IMR-90 (cell line): ENCODE measurements at regions not wholly inside any gene's neighbourhood (a gene's known extent, or its start where the extent isn't known, plus 50 kb on each side); places are given as distances from the start of the nearest gene placed in this dataset.

Source experiments
- ATAC-seq: fragments of 200-7000 bp; cut with Tn5 transposase; 2 replicates; pipeline ENCODE4 v1.9.1; 2020; ENCODE audit warnings: low read depth, mild to moderate bottlenecking, moderate library complexity
- BruUV-seq: library from RNA; stranded (reverse); fragments of 400-500 nt; replicated peaks from 2 replicates; lab custom pipeline; 2021; lab: Mats Ljungman, UMichigan
- CTCF ChIA-PET: fragments of 300-600 bp; formaldehyde crosslinking; extraction: SDS; loops from one replicate; lab custom pipeline; 2021; ENCODE audit warnings: antibody characterized with exemption; lab: Yijun Ruan, JAX
- POLR2A ChIA-PET: fragments of 300-600 bp; sonication (Branson Sonifier 250); formaldehyde crosslinking; loops from one replicate; lab custom pipeline; 2022; ENCODE audit warnings: antibody characterized with exemption; ENCODE audit not compliant: unreplicated experiment; lab: Charles Lee
- DNase-seq: peaks from one replicate; pipeline ENCODE4 v3.0.0; 2013
- H2AFZ ChIP-seq: replicated peaks from 2 replicates; pipeline ENCODE3; 2013; ENCODE audit warnings: low read length, mild to moderate bottlenecking; ENCODE audit not compliant: poor library complexity
- H2AK5ac ChIP-seq: 2 replicates; pipeline ENCODE4 v1.6.1; 2013; ENCODE audit warnings: low read depth, low read length, inconsistent platforms
- H2AK9ac ChIP-seq: replicated peaks from 2 replicates; pipeline ENCODE3; 2013; ENCODE audit warnings: mild to moderate bottlenecking, low read depth, low read length, moderate library complexity; ENCODE audit not compliant: poor library complexity
- H2BK120ac ChIP-seq: 2 replicates; pipeline ENCODE4 v1.6.1; 2013; ENCODE audit warnings: low read depth, low read length, inconsistent platforms
- H2BK15ac ChIP-seq: 3 replicates; pipeline ENCODE4 v1.6.1; 2013; ENCODE audit warnings: low read depth, low read length, inconsistent platforms
- H2BK20ac ChIP-seq: 2 replicates; pipeline ENCODE4 v1.6.1; 2013; ENCODE audit warnings: low read depth, mild to moderate bottlenecking, inconsistent platforms, low read length, moderate library complexity
- H2BK5ac ChIP-seq: 2 replicates; pipeline ENCODE4 v1.6.1; 2013; ENCODE audit warnings: mild to moderate bottlenecking, low read depth, low read length, inconsistent platforms; ENCODE audit not compliant: poor library complexity, severe bottlenecking
- H3K14ac ChIP-seq: replicated peaks from 2 replicates; pipeline ENCODE4 v1.6.1; 2013; ENCODE audit warnings: low read depth, low read length, inconsistent platforms
- H3K18ac ChIP-seq: 2 replicates; pipeline ENCODE4 v1.6.1; 2013; ENCODE audit warnings: low read depth, low read length, control low read depth
- H3K23ac ChIP-seq: 2 replicates; pipeline ENCODE4 v1.6.1; 2013; ENCODE audit warnings: low read depth, low read length, inconsistent platforms
- H3K27ac ChIP-seq: 2 replicates; pipeline ENCODE4 v1.5.1; 2013; ENCODE audit warnings: mild to moderate bottlenecking, control low read depth, low read length; ENCODE audit not compliant: insufficient read depth
- H3K27me3 ChIP-seq: 2 replicates; pipeline ENCODE4 v1.6.1; 2013; ENCODE audit warnings: low read length; ENCODE audit not compliant: control insufficient read depth, insufficient read depth
- H3K36me3 ChIP-seq: 2 replicates; pipeline ENCODE4 v1.6.1; 2013; ENCODE audit warnings: low read length, mixed read lengths; ENCODE audit not compliant: control insufficient read depth, insufficient read depth
- H3K4ac ChIP-seq: 2 replicates; pipeline ENCODE4 v1.6.1; 2013; ENCODE audit warnings: low read depth, low read length, inconsistent platforms
- H3K4me1 ChIP-seq: 2 replicates; pipeline ENCODE4 v1.6.1; 2013; ENCODE audit warnings: low read length, mixed read lengths; ENCODE audit not compliant: control insufficient read depth, insufficient read depth
- H3K4me2 ChIP-seq: 2 replicates; pipeline ENCODE4 v1.6.1; 2013; ENCODE audit warnings: low read depth, mild to moderate bottlenecking, control low read depth, low read length, moderate library complexity
- H3K4me3 ChIP-seq: 2 replicates; pipeline ENCODE4 v1.5.1; 2013; ENCODE audit warnings: low read depth, mild to moderate bottlenecking, control low read depth, low read length, moderate library complexity; ENCODE audit not compliant: insufficient read depth
- H3K56ac ChIP-seq: 2 replicates; pipeline ENCODE4 v1.6.1; 2013; ENCODE audit warnings: low read length, inconsistent platforms; ENCODE audit not compliant: insufficient read depth; ENCODE audit errors: extremely low read depth
- H3K79me1 ChIP-seq, 2 experiments: 2 replicates each; pipeline ENCODE4 v1.6.1; 2013; ENCODE audit warnings: low read length in 2 of 2, inconsistent platforms in 1 of 2, low read depth in 1 of 2
- H3K9ac ChIP-seq: 2 replicates; pipeline ENCODE4 v1.6.1; 2013; ENCODE audit warnings: low read depth, low read length, control low read depth
- H3K9me1 ChIP-seq: 2 replicates; pipeline ENCODE4 v1.6.1; 2013; ENCODE audit warnings: low read length, inconsistent platforms; ENCODE audit not compliant: insufficient read depth
- H3K9me3 ChIP-seq: 2 replicates; pipeline ENCODE4 v1.6.1; 2013; ENCODE audit warnings: low read length; ENCODE audit not compliant: control insufficient read depth, insufficient read depth
- H4K20me1 ChIP-seq: 2 replicates; pipeline ENCODE4 v1.6.1; 2013; ENCODE audit warnings: low read length, inconsistent platforms; ENCODE audit not compliant: insufficient read depth
- H4K5ac ChIP-seq: 2 replicates; pipeline ENCODE4 v1.6.1; 2013; ENCODE audit warnings: mild to moderate bottlenecking, low read depth, low read length, control low read depth
- H4K8ac ChIP-seq, 2 experiments: 2 replicates each; pipeline ENCODE4 v1.6.1; 2013; ENCODE audit warnings: low read depth in 2 of 2, low read length in 2 of 2, control low read depth in 1 of 2, inconsistent platforms in 1 of 2
- H4K91ac ChIP-seq: 2 replicates; pipeline ENCODE4 v1.6.1; 2013; ENCODE audit warnings: low read depth, low read length, inconsistent platforms; ENCODE audit not compliant: insufficient read depth
- MAFK ChIP-seq: IDR thresholded peaks from 2 replicates; pipeline ENCODE4 v1.6.1; 2012; ENCODE audit warnings: low read depth, low read length, improper control_type of control experiment
- NFE2L2 ChIP-seq: fragments of 150-350 bp; IDR thresholded peaks from 2 replicates; pipeline ENCODE4 v1.6.1; 2016; ENCODE audit warnings: low read depth, mild to moderate bottlenecking, low read length
- WGBS, 2 experiments: methylation state at CpG; one replicate each; pipeline versions ENCODE4 v1.1.5 to v1.1.7; 2013; ENCODE audit warnings: missing lambda C conversion rate in 2 of 2; ENCODE audit not compliant: insufficient read length in 1 of 2; ENCODE audit errors: extremely low coverage in 2 of 2; 5-methylcytosine and 5-hydroxymethylcytosine counted together
- dilution Hi-C: fragments of 300-500 bp; cut with HindIII; formaldehyde crosslinking; loops from one replicate; pipeline ENCODE4 v1.14.3; 2018; ENCODE audit warnings: low sequenced_read_pairs; ENCODE audit not compliant: unreplicated experiment
- in situ Hi-C: fragments of 300-500 bp; cut with MboI; formaldehyde crosslinking; loops from 3 replicates; pipeline ENCODE4 v1.14.3; 2019; ENCODE audit warnings: low sequenced_read_pairs, inconsistent platforms, mixed read lengths
- intact Hi-C: fragments of 100-400 bp; cut with micrococcal nuclease; formaldehyde crosslinking; loops from 2 replicates; pipeline ENCODE4 v1.10.0; 2022

DNA sequence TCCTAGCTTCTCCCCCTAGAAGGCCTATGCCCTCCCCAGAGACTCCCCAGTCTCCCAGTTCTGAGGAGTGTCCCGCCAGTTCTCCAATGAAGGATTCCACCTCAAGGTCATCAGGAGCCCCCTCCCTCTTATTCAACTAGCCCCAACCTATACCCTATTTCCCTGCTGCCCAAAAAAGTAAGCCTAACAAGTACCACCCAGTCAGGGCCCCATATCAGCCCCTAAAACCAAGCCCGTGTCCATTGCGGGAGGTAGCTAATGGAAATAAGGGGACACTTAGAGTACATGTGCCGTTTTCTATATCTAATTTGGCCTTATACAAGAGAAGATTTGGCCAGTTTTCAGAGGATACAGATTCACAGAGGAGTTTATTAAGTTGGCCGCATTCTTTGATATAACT is 416.2 kb downstream of the MATN1 start:
- Histone ChIP-seq H3K4ac (no peak overlapping the region), H3K56ac (no peak overlapping the region), H3K9me3 (no peaks in the 10 kb centered on the region), H2BK5ac (no peak overlapping the region), H3K23ac (no peak overlapping the region), H2BK15ac (no peak overlapping the region), H3K14ac (no peak overlapping the region), H4K91ac (no peak overlapping the region), H3K27ac (no peak overlapping the region), H3K4me1 (no peaks in the 10 kb centered on the region), H2AK9ac (no peak overlapping the region), H2AFZ (no peak overlapping the region), H2BK120ac (no peak overlapping the region), H3K9ac (no peak overlapping the region), H3K9me1 (no peaks in the 10 kb centered on the region), H4K8ac (no peak overlapping the region), H3K4me2 (no peak overlapping the region), H4K5ac (no peak overlapping the region), H3K27me3 (no peaks in the 10 kb centered on the region), H4K20me1 (no peaks in the 10 kb centered on the region), H3K79me1 (no peaks in the 10 kb centered on the region), H2AK5ac (no peak overlapping the region), H3K4me3 (no peak overlapping the region), H3K36me3 (no peaks in the 10 kb centered on the region), H3K18ac (no peak overlapping the region), H2BK20ac (no peak overlapping the region)
- BruUV-seq: no TSS peak
- dilution Hi-C loops: no loop called here
- whole genome bisulfite sequencing, 2 experiments: 73% methylated on average over 3 of the region's 5 CpGs; no CpG with 5 or more reads in 1 of the 2 experiments
- intact Hi-C loops: no loop called here
- ATAC-seq (no peak), DNase-seq (no peak)
- in situ Hi-C loops: no loop called here
- POLR2A ChIA-PET: no interaction called here
- TF ChIP-seq NFE2L2 (no peak), MAFK (no peak)
- CTCF ChIA-PET: no interaction called here
